ENCODE measurements at regions not wholly inside any gene's neighbourhood (a gene's known extent, or its start where the extent isn't known, plus 50 kb on each side); places are given as distances from the start of the nearest gene placed in this dataset.

DNA sequence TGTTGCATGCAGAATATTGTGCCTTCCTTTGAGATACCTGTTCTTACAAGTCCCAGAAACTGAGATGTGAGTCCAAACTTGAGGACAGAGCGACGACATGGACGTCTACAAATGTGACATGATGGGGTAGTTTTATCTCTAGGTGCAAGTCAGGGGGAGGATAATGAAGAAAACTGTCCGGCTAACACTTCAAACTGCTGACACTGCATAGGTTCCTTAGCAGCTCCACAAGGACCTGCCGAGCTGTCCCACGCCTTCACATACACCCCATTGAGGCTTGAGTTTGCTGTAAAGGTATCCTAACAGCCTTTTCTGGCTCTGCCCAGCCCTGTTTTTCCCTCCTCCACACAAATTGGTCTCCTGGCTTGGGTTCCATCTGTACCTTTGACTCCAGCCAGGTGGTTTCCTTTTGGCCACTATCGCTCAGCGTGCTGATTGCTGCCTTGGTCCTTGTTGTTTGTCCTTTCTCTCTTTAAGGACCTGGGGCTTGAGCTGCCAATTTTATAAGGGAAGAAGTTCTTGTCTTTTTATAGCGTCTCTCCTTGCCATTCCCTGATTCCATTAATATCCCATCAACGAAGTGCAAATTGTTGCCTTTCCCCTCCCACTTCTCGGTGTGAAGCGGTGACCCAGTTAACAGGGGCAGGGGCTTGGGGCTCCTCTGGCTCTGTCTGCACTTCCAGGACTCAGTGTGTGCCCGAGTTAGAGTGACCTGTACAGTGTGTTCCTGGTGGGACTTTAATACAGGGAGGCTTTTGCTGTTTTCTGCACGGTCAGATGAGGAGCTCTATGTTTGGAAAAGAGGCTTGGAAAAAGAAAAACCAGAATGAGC is 100.3 kb downstream of the PCSK1 start:
- peak overlapping the region; percentile 42 to 83 (median 68) for H3K27ac ChIP-seq
- intact Hi-C loops (cut with DNase I; ENCODE audit: low total_unique reads), result loop anchor here (10.0 kb wide), 1 partner anchor 468 kb away; no protein-coding TSS in a partner anchor
- TF ChIP-seq POLR2AphosphoS5 (IDR thresholded peaks at IDR 0.05) (peak in 1 of 3 donors; percentile 19), EP300 (IDR thresholded peaks at IDR 0.05) (no peak)
- no peaks in the 10 kb centered on the region for H3K27me3 ChIP-seq
- no peaks in the 10 kb centered on the region for H3K36me3 ChIP-seq
- H3K4me3 ChIP-seq, result no peak overlapping the region
- H3K4me1 ChIP-seq, result peaks cover 19 to 49% (median 44%) of the 10 kb centered on the region in 4 donors
- WGBS, 5 donors, result 34 to 60% (median 49%) methylated on average over 14 of the region's 14 CpGs
- no peaks in the 10 kb centered on the region for H3K9me3 ChIP-seq
- peak in 1 of 2 donors; percentile 73 for DNase-seq

DNA sequence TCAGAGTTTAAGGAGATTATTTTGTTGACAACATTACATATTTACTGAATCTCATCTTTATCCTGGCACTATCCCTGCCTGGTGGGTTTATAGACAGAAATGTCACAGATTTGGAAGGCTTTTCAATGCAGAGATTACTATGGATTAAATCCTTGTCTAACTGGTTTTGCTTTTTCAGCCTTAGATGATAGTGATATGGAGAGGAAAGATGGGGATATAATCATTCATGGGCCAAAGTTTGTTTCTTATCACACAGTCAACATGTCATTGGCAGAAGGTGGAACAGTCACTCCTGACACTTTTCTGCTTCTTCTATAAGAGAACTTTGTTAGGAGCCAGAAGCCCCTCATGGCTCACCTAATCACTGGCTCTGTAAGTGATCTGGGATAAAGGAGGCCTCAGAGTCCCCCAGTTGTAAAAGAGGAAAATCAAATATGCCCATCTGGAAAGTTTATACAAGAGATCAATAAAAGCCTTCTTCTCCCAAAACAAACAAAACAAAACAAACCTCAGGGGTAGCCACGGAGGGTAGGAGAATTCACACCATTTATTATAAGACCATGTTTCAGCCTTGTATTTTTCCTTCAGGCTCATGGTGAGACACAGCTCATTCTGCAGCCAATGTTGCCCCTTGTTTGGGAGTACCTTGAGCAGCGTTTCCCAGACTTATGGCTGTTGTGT is 101.2 kb downstream of the PCSK1 start:
- Histone ChIP-seq H3K4me3 (no peak overlapping the region), H3K36me3 (no peaks in the 10 kb centered on the region), H3K27me3 (no peaks in the 10 kb centered on the region), H3K4me1 (peaks cover 19 to 40% (median 37%) of the 10 kb centered on the region in 4 donors), H3K27ac (peak overlapping the region in 3 of 5 donors; percentile 42 to 74 (median 67)), H3K9me3 (no peaks in the 10 kb centered on the region)
- intact Hi-C loops (cut with DNase I; ENCODE audit: low total_unique reads), result loop anchor here (10.0 kb wide), 1 partner anchor 467 kb away; no protein-coding TSS in a partner anchor
- DNase-seq, result no peak
- TF ChIP-seq POLR2AphosphoS5 (IDR thresholded peaks at IDR 0.05) (no peak), POLR2A (IDR thresholded peaks at IDR 0.05) (no peak), EP300 (IDR thresholded peaks at IDR 0.05) (no peak)
- TF ChIP-seq, protein P1, sequence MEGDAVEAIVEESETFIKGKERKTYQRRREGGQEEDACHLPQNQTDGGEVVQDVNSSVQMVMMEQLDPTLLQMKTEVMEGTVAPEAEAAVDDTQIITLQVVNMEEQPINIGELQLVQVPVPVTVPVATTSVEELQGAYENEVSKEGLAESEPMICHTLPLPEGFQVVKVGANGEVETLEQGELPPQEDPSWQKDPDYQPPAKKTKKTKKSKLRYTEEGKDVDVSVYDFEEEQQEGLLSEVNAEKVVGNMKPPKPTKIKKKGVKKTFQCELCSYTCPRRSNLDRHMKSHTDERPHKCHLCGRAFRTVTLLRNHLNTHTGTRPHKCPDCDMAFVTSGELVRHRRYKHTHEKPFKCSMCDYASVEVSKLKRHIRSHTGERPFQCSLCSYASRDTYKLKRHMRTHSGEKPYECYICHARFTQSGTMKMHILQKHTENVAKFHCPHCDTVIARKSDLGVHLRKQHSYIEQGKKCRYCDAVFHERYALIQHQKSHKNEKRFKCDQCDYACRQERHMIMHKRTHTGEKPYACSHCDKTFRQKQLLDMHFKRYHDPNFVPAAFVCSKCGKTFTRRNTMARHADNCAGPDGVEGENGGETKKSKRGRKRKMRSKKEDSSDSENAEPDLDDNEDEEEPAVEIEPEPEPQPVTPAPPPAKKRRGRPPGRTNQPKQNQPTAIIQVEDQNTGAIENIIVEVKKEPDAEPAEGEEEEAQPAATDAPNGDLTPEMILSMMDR (IDR thresholded peaks at IDR 0.05), result no peak
- 39 to 61% (median 55%) methylated on average over 2 of the region's 2 CpGs for WGBS, 5 donors

DNA sequence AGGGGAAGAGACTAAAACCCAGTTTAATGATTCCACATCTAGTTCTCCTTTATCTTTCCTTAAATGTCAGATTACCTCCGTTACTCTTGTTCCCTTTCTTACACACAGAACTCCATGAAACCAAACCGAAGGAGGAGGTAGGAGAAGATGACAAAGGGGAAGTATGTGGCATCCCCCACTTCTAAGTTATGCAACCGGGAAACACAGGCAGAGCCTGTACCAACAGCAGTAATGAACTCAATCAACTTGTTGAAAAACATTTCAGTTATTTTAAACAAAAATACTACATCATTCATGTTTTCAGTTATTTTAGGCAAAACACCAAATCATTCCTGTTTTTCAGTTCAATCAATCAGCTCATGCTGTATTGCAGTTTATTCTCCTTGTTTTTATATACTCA is 101.8 kb downstream of the PCSK1 start:
- Histone ChIP-seq H3K4me1 (peaks cover 19 to 35% (median 32%) of the 10 kb centered on the region in 4 donors), H3K4me3 (no peak overlapping the region), H3K27me3 (no peaks in the 10 kb centered on the region), H3K36me3 (no peaks in the 10 kb centered on the region), H3K9me3 (no peaks in the 10 kb centered on the region), H3K27ac (peak overlapping the region in 2 of 5 donors; percentile 3 to 74)
- intact Hi-C loops (cut with DNase I; ENCODE audit: low total_unique reads), result loop anchor here (10.0 kb wide), 1 partner anchor 466 kb away; no protein-coding TSS in a partner anchor
- no peak for TF ChIP-seq EP300 (IDR thresholded peaks at IDR 0.05)
- TF ChIP-seq, protein P1 (IDR thresholded peaks at IDR 0.05), result no peak
- no peak for TF ChIP-seq POLR2AphosphoS5 (IDR thresholded peaks at IDR 0.05)
- no peak for TF ChIP-seq POLR2A (IDR thresholded peaks at IDR 0.05)
- no peak for DNase-seq
- 42 to 50% (median 45%) methylated on average over 3 of the region's 3 CpGs for WGBS, 5 donors

DNA sequence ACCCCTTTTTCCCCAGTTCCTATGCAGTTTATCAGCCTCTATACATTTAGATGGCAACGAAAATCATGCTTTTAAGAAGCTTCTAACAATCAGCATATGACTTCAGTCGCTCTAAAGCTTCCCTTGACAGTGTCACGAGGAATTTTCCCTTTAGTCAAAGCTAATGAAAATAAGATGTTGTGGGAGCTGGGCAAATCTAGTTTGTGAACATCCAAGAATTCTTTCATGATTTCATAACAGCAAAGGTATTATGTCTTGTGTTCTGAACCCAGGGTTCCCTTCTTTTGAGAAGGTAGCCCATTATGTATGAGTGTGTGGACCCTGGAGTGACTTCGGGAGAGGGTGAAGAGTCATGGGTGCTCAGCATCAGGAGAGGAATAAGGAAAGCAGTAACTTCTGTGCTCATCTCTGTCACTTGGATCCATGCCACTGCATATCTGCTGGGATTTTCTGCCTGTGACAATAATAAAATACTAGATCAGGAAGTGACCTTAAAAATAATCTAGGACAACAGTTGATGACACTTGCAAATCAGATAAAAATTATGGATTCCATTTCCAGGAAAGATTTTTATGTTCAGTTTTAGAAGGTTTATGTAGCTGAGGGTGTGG is 102.4 kb downstream of the PCSK1 start:
- Histone ChIP-seq H3K9me3 (no peaks in the 10 kb centered on the region), H3K27me3 (no peaks in the 10 kb centered on the region), H3K4me1 (peaks cover 19 to 29% (median 27%) of the 10 kb centered on the region in 4 donors), H3K36me3 (no peaks in the 10 kb centered on the region), H3K27ac (peak overlapping the region in 2 of 5 donors; percentile 3 to 74), H3K4me3 (no peak overlapping the region)
- 85 to 96% (median 93%) methylated on average over 4 of the region's 4 CpGs for WGBS, 5 donors
- TF ChIP-seq EP300 (IDR thresholded peaks at IDR 0.05) (no peak), POLR2AphosphoS5 (IDR thresholded peaks at IDR 0.05) (no peak), POLR2A (IDR thresholded peaks at IDR 0.05) (no peak)
- TF ChIP-seq, protein P1 (IDR thresholded peaks at IDR 0.05), result no peak
- DNase-seq, result no peak
- intact Hi-C loops (cut with DNase I; ENCODE audit: low total_unique reads), result loop anchor here (10.0 kb wide), 1 partner anchor 466 kb away; no protein-coding TSS in a partner anchor

Data from stomach (tissue), 8 donors.